ENCODE measurements at regions not wholly inside any gene's neighbourhood (a gene's known extent, or its start where the extent isn't known, plus 50 kb on each side); places are given as distances from the start of the nearest gene placed in this dataset.

DNA sequence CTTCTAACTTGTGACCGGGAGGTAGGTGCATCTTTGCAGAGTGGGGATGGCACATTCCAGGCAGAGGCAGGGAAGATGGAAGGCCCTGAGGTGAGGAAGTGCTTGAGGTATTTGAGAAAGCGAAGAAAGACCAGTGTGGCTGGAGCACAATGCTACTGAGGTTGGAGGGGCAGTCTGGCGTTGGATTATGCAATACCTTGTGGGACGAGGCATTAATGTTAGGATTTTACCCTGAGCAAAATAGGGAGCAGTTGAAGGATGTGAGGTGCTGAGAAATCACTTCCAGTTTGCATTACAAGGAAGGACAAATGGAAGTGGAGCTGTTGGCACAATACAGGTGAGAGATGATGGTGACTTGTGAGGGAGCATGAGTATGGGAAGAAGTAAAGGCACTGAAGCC lies 145.5 kb downstream of the KCNA5 start:
- ATAC-seq (no peak), DNase-seq (ENCODE audit: missing footprints) (no peak)
- intact Hi-C loops (cut with DNase I) = no loop called here

DNA sequence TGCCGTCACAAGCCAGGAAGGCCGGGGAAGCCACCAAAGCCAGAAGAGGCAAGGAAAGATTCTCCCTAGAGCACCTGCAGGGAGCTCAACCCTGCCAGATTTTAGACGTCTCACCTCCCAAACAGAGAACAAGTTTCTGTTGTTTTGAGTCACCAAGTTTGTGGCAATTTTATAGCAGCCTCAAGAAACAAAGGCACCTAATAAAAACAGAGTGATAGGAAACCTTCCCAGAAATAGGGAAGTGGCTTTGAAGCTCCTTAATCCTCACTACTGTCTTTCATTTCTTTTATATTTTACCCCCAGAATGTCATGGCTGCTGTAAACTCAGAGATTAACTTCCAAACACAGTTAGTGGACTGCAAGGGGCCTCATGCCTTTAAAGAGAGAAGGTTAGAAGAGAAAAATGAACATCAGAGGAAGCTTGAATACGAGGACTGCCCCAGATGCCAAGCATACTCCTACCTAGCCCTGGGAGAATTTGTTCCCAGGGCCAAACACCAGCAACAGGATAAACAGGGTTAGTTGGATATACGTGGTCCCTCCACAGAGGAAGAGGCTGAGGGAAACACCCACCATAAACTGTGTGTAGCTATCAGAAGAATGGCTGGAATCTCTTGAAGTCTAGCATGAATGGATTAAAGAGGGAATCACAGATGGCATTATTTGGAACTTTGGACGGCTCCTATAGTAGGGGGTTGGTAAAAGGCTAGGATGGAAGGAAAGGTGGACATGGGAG lies 148.3 kb downstream of the KCNA5 start:
- DNase-seq (ENCODE audit: missing footprints) (no peak), ATAC-seq (no peak)
- intact Hi-C loops (cut with DNase I) = no loop called here

DNA sequence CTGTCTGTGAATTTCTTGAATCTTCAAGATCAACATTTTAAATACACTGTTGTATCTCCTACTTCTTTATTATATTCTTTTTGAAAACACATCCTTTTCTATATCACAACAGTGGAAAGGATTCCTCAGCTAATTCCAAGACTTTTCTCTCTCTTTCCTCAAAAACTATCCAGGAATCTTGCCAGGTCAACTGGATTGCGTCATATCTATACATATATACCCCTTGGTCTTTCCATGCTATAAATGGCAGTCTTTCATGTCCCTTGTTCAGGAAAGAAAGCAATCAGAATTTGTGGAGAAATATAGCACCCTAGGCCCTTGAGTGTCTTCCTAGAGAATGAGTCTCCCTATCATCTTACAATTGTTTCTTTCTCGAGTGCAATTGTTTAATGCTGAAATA lies 149.0 kb downstream of the KCNA5 start:
- ATAC-seq (no peak), DNase-seq (ENCODE audit: missing footprints) (no peak)
- intact Hi-C loops (cut with DNase I) = no loop called here

DNA sequence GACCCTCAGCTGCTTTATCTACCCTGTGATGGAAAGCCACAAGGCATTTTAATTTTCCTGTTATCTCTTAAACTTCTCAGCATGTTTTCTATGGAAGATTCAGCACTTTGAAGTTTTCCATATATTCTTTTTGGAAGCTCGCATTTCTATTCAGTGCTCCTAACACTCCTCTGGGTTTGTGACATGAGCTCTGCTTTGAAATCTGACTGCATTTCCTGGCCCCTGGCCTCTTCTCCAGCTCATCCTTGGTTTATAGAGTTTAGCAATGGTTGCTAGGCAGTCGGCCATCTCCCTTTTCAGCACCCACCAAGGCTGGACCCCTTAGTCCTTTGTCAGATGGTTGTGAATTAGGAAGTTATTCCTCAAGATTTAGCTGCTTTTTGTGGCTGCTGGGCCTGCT lies 150.6 kb downstream of the KCNA5 start:
- ATAC-seq (no peak), DNase-seq (ENCODE audit: missing footprints) (no peak)
- intact Hi-C loops (cut with DNase I) = no loop called here

DNA sequence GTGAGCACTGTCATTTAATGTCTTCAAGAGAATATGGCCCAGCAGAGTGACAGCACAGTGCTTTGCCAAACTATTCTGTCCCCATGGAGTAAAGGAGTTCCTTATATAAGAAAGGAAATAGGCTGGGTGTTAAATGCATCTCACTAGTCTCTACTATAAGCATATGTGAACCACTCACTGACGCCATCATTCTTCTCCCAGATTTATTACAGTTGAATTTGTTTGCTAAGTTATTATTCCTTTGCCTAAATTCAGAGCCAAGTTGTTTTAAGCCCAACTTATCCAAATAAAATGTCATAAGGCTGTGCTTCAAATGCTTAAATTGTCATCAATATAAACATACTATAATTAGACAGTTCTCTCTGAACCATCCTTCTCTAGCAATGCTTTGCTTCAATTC lies 151.6 kb downstream of the KCNA5 start:
- intact Hi-C loops (cut with DNase I) = no loop called here
- ATAC-seq = no peak
- no peak for DNase-seq (ENCODE audit: missing footprints)

DNA sequence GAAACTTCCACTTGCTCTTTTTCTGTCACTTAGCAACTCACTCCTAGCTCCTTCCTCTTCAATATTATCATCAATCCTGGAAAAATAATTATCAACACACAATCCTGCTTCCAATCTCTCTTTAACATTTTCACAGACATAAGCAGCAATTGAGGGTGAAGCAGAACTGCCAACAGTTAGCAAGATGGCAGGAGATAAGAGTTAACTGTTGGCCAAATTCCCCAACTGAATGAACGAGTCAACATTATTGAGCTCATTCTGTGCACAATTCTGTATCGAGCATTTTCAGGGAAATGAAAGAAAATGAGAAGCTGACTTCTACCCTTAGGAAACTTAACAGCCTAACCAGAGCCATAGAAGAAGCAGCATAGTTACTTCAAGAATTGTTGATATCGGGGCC lies 152.0 kb downstream of the KCNA5 start:
- intact Hi-C loops (cut with DNase I) = no loop called here
- no peak for DNase-seq (ENCODE audit: missing footprints)
- ATAC-seq = no peak

DNA sequence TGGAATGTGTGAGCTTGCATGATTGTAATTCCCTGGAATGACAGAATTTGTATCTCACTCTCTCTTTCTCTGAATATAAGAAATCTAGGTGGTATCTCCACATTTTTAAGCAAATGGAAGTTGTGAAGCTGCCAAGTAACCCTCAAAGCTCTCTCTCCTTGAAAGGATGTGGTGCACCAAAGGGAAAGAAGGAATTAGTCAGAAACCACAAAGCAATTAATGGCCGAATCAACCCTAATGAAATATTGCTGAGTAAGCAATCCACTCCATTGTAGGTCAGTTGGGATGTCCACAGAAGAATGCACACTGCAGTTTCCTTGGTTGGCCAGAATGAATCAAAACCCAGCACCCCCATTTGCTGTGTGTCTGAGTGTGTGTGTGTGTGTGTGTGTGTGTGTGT lies 153.5 kb downstream of the KCNA5 start:
- no peak for DNase-seq (ENCODE audit: missing footprints)
- intact Hi-C loops (cut with DNase I) = no loop called here
- ATAC-seq = no peak

DNA sequence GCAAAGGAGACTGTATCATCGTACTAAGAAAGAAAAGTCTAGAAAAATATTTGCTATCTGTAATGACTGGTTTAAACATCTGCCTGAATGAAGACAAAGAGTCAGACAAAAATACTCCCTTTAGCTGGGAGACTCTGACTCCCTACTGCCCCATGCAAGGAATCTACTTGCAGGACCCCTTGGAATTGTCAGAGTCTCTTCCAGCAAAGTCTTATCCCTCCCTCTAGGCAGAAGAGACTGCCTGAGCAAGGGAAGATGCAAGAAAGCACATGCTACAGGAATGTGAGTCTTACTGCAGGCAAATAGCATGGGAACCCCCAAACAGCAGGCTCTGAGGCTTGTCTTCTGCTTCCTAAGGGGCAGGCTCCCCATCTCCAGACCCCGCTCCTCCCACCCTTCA lies 154.0 kb downstream of the KCNA5 start:
- ATAC-seq (no peak), DNase-seq (ENCODE audit: missing footprints) (no peak)
- intact Hi-C loops (cut with DNase I) = no loop called here

DNA sequence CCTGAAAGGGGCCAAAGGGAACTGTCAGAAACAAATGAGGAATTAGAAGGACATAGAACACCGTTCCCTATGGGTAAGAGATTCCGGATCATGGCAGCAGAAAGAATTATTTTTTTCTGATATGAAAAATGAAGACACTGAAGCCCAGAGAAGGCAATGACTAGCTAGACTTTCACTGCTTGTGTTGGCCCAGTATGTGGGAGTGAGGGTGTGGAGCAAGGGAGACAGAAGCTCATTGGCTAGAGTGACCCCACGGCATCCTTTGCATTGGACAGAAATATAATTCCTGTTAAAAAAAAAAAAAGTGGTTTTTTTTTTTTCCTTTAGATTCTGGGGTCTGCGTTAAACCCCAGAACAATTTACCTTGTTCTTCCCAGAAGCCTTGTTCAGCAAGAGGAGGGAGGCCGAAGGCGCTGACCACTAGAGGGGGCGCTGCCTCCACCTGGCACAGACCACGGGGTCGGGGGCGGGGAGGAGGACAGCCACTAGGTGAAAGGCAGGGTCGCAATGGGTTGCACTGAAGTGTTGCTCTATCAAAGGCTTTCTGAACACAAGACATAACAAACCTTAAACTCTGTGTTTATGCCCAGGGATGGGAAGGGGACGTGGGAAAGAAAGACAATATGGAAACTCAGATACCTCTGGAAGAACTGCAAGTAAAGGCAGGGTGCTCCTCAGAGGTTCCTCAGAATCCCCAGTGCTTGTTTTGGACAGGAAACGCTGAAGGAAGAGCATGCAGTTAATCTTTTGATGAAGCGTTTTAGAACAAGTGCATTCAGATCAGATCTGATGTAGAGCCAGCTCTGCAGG lies 156.8 kb downstream of the KCNA5 start:
- DNase-seq (ENCODE audit: missing footprints) = no peak
- intact Hi-C loops (cut with DNase I) = loop anchor here (1.0 kb wide), 1 partner anchor 242 kb away; no protein-coding TSS in a partner anchor

DNA sequence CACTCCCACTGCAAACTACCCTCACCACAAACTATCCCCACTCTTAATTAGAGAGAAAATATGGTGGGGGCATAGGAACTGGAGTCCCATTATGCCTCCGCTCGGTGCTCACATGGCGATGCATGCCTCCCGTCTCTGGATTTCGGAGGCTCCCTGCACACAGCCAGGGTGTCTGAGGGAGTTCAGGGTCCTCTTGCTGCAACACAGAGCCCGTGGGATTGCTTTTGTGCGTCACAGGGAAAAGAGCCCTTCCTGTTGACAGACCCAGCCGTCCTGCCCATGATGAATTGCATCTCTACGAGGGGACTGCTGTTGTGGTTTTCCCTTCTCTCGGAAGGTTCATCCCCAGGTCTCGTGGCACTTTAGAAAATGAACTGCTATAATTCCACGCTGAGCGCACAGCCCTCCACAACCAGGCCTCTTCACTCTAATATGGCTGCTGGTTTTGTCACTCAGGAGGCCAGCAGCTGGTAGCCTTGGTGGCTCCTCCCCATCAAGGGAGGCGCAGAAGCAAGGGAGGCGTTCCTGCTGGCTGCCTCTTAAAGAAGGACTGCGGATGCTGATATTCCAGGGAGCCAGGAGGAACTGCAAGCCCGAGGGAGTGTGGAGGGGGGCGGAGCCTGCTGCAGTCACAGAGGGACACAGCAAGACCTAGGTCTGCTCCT lies 158.0 kb downstream of the KCNA5 start:
- intact Hi-C loops (cut with DNase I) = loop anchor here (1.0 kb wide), 1 partner anchor 241 kb away; no protein-coding TSS in a partner anchor
- no peak for ATAC-seq
- no peak for DNase-seq (ENCODE audit: missing footprints)

More for the DNA sequence above, 156.8 kb downstream of the KCNA5 start:
- peak; percentile 67 for ATAC-seq

DNA sequence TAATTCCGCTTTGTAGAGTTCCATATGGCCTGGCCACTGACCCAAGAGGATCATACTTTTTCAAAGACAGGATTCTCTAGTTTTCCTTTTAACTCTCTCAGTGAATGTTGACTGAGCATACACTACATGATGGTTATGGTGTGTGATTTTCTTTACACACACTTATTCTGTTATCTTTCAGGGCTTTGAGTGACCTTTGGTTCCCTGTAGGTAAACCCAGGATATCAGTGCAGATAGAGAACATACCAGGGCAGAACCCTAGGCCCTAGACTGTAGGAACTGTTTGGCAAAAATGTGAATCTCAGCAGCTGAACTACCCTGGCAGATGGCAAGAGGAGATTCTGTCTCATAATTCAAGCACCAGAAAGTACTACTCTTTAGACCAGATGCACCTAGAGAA lies 159.6 kb downstream of the KCNA5 start:
- DNase-seq (ENCODE audit: missing footprints) (no peak), ATAC-seq (no peak)
- intact Hi-C loops (cut with DNase I) = no loop called here

DNA sequence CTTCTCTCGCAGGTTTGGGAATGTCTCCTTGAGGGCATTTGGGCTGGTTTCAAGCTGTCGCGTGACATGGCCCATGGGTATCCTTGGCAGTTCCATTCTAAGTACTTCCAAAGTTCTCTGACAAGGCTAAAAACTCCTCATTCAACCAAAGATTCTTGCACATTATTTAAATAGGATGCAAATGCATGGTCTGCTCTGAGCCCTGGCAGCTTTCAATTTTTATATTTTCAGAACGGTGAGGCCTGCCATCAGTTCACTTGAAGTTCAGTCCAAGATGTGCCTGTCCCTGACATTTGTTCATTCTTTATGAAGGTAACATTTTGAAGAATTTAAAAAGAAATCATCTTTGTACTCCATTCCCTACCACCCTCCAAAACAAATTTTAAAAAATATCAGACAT lies 160.0 kb downstream of the KCNA5 start:
- DNase-seq (ENCODE audit: missing footprints) = no peak
- no peak for ATAC-seq
- intact Hi-C loops (cut with DNase I) = no loop called here

DNA sequence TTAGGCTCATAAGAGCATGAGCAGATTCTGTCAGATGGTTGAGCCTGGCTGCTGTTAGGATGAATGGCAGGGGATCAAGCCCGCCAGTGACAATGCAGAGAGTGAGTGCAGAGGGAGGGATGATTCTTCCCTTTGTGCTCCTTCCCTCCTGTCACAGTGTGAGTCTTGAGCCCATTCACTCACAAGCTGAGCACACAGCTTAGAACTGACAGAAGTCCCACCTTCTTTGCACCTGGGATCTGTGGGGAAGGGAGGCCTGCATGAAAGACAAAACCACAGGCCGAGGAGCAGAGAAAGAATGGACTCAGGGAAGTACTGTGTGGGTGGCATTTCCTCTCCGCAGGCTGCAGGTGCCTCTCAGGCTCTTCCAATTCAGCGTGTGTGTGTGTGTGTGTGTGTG lies 160.6 kb downstream of the KCNA5 start:
- no peak for ATAC-seq
- no peak for DNase-seq (ENCODE audit: missing footprints)
- intact Hi-C loops (cut with DNase I) = no loop called here

DNA sequence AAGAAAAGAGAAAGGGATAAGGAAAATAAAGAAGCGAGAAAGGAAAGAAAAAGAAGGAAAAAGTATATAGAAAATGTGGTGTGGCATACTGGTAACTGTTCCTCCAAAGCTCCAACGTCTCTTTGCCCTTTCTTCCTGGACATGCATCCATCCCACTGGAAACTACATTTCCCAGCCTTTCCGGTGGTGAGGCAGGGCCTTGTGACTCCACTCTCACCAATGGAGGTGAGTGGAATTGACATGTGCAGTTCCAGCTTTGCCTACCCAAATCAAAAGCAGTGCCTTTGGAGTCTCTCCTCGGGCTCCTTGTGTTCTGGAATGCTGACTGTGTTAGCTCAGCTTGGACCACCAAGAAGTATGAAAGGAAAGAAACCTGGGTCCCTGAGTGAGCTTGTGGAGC lies 161.2 kb downstream of the KCNA5 start:
- ATAC-seq = no peak
- no peak for DNase-seq (ENCODE audit: missing footprints)
- intact Hi-C loops (cut with DNase I) = no loop called here

DNA sequence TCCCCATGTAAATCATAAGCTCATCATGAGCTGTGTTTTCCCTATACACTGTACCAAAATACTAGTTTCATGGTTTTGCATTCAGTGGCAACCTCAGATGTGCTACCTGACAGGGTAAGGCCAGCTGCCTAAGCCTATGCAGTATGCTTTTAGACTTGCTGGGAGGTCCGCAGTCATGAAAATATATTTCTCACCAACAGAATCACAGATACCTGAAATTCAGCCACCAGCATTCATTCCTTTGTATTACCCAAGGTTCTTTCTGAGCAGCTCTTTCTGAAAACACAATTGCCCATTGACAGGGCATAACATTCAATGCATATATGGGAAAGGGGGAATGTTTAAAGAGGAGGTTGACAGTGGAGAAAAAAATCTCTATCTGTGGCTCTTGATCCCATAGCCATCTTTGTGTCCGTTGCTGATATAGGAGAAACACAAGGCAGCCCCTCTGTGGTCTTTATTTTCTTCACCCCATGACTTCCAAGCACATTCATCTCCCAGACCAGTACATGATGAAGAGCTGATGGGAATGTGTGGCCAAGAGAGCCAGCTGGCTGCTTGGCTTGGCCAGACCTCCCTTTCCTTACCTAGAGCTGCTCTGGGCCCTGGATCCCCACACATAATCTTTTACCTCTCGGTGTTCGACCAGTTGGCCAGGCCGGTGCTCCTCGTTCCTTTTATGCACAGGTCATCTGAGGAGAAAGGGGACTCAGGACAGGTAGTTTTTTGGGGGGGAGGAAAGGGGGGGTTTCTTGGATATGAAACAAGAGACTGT lies 162.9 kb downstream of the KCNA5 start:
- ATAC-seq (no peak), DNase-seq (ENCODE audit: missing footprints) (no peak)
- intact Hi-C loops (cut with DNase I) = no loop called here

DNA sequence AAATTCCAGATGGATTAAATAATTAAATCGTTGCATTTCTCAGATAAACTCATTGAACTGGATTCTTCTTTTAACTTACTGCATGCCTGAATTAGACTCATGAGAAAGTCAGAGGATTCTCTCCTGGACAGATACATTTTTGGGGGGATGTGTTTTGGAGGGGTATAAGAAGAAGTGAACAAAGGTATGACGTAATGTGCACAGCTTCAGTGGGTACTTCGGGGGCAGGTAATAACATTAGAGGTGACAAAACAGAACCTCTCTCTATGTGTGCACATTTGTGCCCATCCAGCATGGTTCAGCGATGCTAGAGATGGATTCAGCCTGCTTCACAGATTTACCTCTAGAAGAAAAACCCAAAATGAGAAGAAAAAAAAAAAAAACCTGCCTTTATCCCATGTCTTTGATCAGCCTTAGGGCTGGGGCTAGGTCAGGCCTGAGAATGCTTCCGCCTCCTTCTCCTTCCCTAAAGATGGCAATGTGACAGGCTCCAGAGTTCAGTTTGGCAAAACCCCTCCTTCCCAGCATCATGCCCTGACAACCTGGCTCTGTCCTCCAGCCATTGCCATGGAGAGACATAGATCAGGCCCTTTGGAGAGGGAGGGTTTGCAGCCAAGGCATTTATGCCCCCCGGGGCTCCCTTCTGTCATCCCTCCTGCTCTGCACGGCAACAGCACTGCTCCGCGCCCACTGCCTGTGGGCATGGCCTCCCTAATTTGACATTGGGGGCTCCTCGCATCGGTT lies 166.7 kb downstream of the KCNA5 start:
- intact Hi-C loops (cut with DNase I) = no loop called here

DNA sequence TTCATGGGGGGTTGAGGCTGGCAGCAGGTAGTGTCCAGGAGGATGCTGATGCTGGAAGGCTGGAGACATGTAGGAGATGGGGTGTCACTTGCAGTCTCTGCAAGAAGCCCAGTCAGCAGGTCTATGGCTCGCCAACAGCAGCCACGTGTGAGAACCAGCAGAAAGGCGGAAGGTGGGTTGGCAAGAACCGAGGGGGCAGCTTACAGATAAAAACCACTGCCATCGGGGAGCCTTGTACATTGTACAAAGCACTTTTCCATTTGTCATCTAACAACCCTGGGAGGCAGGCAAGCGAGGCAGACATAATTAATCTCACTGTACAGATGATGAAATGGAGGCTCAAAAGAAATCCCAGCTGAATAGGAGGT lies 167.2 kb downstream of the KCNA5 start:
- no peak for ATAC-seq
- intact Hi-C loops (cut with DNase I) = no loop called here
- DNase-seq (ENCODE audit: missing footprints) = no peak

More for the DNA sequence above, 166.7 kb downstream of the KCNA5 start:
- ATAC-seq (no peak), DNase-seq (ENCODE audit: missing footprints) (no peak)

DNA sequence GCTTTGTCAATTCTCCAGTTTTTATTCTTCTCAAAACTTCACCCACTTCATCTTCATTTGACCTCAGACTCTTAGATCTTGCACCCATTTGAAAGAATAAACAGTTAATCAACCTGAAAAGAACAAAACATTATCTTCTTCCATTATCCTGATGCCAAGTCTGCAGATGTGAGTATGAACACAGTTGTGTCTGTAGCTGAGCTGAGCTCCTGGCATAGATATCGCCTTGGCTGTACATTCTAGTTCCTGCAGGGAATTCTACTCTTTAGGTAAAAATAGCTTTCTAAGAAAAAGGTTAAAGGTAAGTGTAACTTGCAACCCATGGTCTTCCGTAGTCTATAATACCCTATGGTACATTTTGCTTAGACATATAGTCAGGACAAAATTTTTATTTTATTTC lies 169.7 kb downstream of the KCNA5 start:
- intact Hi-C loops (cut with DNase I) = no loop called here
- DNase-seq (ENCODE audit: missing footprints) (no peak), ATAC-seq (no peak)

DNA sequence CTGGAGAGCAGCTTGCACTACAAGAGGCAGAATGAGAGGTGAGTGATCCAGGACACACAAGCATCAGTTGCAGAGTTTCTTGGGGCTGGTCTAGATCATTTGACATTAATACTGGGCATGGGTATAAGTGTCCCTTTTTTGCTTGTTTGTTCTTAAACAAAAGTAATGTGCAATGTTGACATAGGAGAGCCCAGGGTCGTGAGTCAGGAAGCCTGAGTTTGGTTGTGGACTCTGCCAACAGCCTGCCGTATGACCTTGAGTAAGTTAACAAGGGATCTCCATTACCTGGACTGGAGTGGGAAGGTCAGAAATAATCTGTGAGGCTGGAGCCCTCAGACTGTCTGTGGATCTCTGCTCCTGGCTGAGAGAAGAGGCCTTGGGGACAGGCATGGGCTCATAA lies 170.3 kb downstream of the KCNA5 start:
- intact Hi-C loops (cut with DNase I) = no loop called here
- no peak for DNase-seq (ENCODE audit: missing footprints)
- ATAC-seq = no peak
